ENCODE measurements at regions not wholly inside any gene's neighbourhood (a gene's known extent, or its start where the extent isn't known, plus 50 kb on each side); places are given as distances from the start of the nearest gene placed in this dataset.

- no peak for TF ChIP-seq CTCF (IDR thresholded peaks at IDR 0.05)
- no peak for TF ChIP-seq POLR2A (IDR thresholded peaks at IDR 0.05)
Observed at GRCh38 chr5:124252747-124253146, 493.7 kb downstream of the ZNF608 start.
